ENCODE measurements at regions not wholly inside any gene's neighbourhood (a gene's known extent, or its start where the extent isn't known, plus 50 kb on each side); places are given as distances from the start of the nearest gene placed in this dataset.
A peak's percentile ranks its signal among the peaks of the same experiment; 100 is the strongest.

DNA sequence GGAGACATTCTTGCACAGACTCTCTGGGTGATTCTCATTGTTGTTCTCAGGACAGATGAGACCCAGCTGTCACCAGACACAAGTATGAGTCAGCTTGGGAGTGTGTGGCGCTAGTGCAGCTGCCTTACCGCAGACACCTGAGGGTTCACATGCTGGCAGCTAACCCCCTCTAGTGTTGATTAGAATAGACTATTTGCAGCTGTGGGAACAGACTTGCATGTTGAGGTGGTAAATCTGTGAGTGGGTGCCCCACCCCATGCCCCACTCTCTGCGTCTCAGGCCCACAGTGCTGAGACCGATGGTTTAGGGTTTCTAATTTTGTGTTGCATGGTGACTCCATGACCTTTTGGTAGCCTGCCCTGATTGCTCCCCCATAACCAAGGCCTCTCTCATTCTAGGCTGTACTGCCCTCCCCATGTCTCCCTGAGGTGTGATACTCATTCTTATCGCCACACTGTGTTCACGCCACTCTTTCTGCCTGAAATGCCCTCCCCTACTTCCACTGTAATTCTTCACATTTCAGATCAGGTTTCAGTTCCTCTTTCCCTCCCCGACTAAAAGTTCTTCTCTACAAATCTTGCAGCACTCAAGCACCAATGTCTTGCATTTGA, 73.7 kb upstream of the KIRREL3 start:
- WGBS, 2 experiments (ENCODE audit: insufficient coverage in 1 of 2, insufficient read length in 1 of 2) = 78% methylated on average over 6 to 7 of the region's 7 CpGs
- Mint-ChIP-seq H3K4me3 (no peak overlapping the region), H3K36me3 (ENCODE audit: low read depth) (no peaks in the 10 kb centered on the region), H3K4me1 (peaks cover 6% of the 10 kb centered on the region), H3K27ac (no peak overlapping the region), H3K9me3 (no peaks in the 10 kb centered on the region), H3K27me3 (ENCODE audit: insufficient read depth) (no peaks in the 10 kb centered on the region)
- Histone ChIP-seq H3K9me3 (ENCODE audit: control insufficient read depth, low read length) (no peaks in the 10 kb centered on the region), H3K4me3 (ENCODE audit: low read length) (no peak overlapping the region), H3K27ac (ENCODE audit: low read depth, low read length) (no peak overlapping the region), H3K36me3 (ENCODE audit: control insufficient read depth, insufficient read depth, low read length) (no peaks in the 10 kb centered on the region), H3K27me3 (ENCODE audit: control insufficient read depth, insufficient read depth, low read length, poor library complexity, severe bottlenecking) (no peaks in the 10 kb centered on the region), H3K4me1 (ENCODE audit: control insufficient read depth, insufficient read depth, low read length) (no peaks in the 10 kb centered on the region), H3K9ac (ENCODE audit: extremely low read depth, low read length, poor library complexity, severe bottlenecking) (no peak overlapping the region)
- peak; percentile 74 for TF ChIP-seq CTCF (conservative IDR thresholded peaks at IDR 0.05)
- peak; percentile 72 for DNase-seq

- Histone ChIP-seq H3K27me3 (ENCODE audit: control insufficient read depth, insufficient read depth, low read length, poor library complexity, severe bottlenecking) (no peaks in the 10 kb centered on the region), H3K27ac (ENCODE audit: low read depth, low read length) (no peak overlapping the region), H3K9ac (ENCODE audit: extremely low read depth, low read length, poor library complexity, severe bottlenecking) (no peak overlapping the region), H3K9me3 (ENCODE audit: control insufficient read depth, low read length) (no peaks in the 10 kb centered on the region), H3K36me3 (ENCODE audit: control insufficient read depth, insufficient read depth, low read length) (no peaks in the 10 kb centered on the region), H3K4me3 (ENCODE audit: low read length) (no peak overlapping the region), H3K4me1 (ENCODE audit: control insufficient read depth, insufficient read depth, low read length) (no peaks in the 10 kb centered on the region)
- Mint-ChIP-seq H3K4me3 (no peak overlapping the region), H3K9me3 (no peaks in the 10 kb centered on the region), H3K27me3 (ENCODE audit: insufficient read depth) (no peaks in the 10 kb centered on the region), H3K27ac (no peak overlapping the region), H3K36me3 (ENCODE audit: low read depth) (no peaks in the 10 kb centered on the region), H3K4me1 (peaks cover 6% of the 10 kb centered on the region)
- TF ChIP-seq CTCF (conservative IDR thresholded peaks at IDR 0.05) = no peak
- DNase-seq = no peak
- 86 to 93% methylated on average over 1 to 4 of the region's 4 CpGs for WGBS, 2 experiments (ENCODE audit: insufficient coverage in 1 of 2, insufficient read length in 1 of 2)
Measured at GRCh38 chr11:127073621-127074020, 73.1 kb upstream of the KIRREL3 start.

GRCh38 chr11:127071606-127072005, 71.0 kb upstream of the KIRREL3 start:
- no peak overlapping the region for H3K27ac ChIP-seq (ENCODE audit: low read depth, low read length)
- Mint-ChIP-seq H3K27ac (no peak overlapping the region), H3K4me1 (peaks cover 6% of the 10 kb centered on the region), H3K27me3 (ENCODE audit: insufficient read depth) (no peaks in the 10 kb centered on the region), H3K9me3 (no peaks in the 10 kb centered on the region), H3K4me3 (no peak overlapping the region), H3K36me3 (ENCODE audit: low read depth) (no peaks in the 10 kb centered on the region)
- no peak for DNase-seq
- H3K4me1 ChIP-seq (ENCODE audit: control insufficient read depth, insufficient read depth, low read length) = no peaks in the 10 kb centered on the region
- no peak for TF ChIP-seq CTCF (conservative IDR thresholded peaks at IDR 0.05)
- WGBS, 2 experiments (ENCODE audit: insufficient coverage in 1 of 2, insufficient read length in 1 of 2) = 89% methylated on average over 6 to 7 of the region's 7 CpGs
- no peaks in the 10 kb centered on the region for H3K36me3 ChIP-seq (ENCODE audit: control insufficient read depth, insufficient read depth, low read length)
- no peak overlapping the region for H3K9ac ChIP-seq (ENCODE audit: extremely low read depth, low read length, poor library complexity, severe bottlenecking)
- H3K4me3 ChIP-seq (ENCODE audit: low read length) = no peak overlapping the region
- no peaks in the 10 kb centered on the region for H3K9me3 ChIP-seq (ENCODE audit: control insufficient read depth, low read length)
- no peaks in the 10 kb centered on the region for H3K27me3 ChIP-seq (ENCODE audit: control insufficient read depth, insufficient read depth, low read length, poor library complexity, severe bottlenecking)
